K562 (cell line): ENCODE measurements at regions not wholly inside any gene's neighbourhood (a gene's known extent, or its start where the extent isn't known, plus 50 kb on each side); places are given as distances from the start of the nearest gene placed in this dataset.

Experiments
- ATAC-seq: fragments of 200-7000 bp; cut with Tn5 transposase; 3 replicates; pipeline ENCODE4 v1.9.1; 2020; ENCODE audit warnings: moderate library complexity
- BruUV-seq: library from RNA; stranded (reverse); fragments of 400-500 nt; replicated peaks from 2 replicates; lab custom pipeline; 2021; lab: Mats Ljungman, UMichigan
- CTCF ChIA-PET: fragments of 300-600 bp; formaldehyde crosslinking; extraction: SDS; loops from one replicate; lab custom pipeline; 2021; ENCODE audit warnings: low intra/inter-chr PET ratio; lab: Yijun Ruan, JAX
- POLR2A ChIA-PET: fragments of 300-600, 350-650 bp; sonication (Branson Sonifier 250); formaldehyde crosslinking; extraction: SDS; loops from one replicate; lab custom pipeline; 2021; ENCODE audit warnings: antibody characterized with exemption, inconsistent platforms; lab: Yijun Ruan, JAX
- DNase-seq, 4 experiments: peaks; one replicate each; pipeline versions ENCODE4 v3.0.0 to v3.0.0-alpha.2; 2011 to 2018; ENCODE audit warnings: low spot score in 3 of 4, mixed read lengths in 3 of 4; ENCODE audit errors: extremely low read depth in 1 of 4
- FAIRE-seq: peaks from 2 replicates; lab custom pipeline; 2011; peaks lifted over from hg19 to GRCh38; lab: Jason Lieb, UNC
- H2AFZ ChIP-seq: 2 replicates; pipeline ENCODE4 v1.6.0; 2011; ENCODE audit warnings: low read depth, low read length, control low read depth, inconsistent platforms
- H3K27ac ChIP-seq: fragments of 200-600 bp; 3 replicates; pipeline ENCODE4 v1.8.0; 2011; ENCODE audit warnings: low read depth, mild to moderate bottlenecking, control low read depth, inconsistent platforms, low read length, moderate library complexity, mixed read lengths; ENCODE audit errors: extremely low read depth
- H3K27me3 ChIP-seq, 2 experiments: fragments of 300-600 bp in 1 of 2; 2 replicates in 1 of 2; 3 replicates in 1 of 2; pipeline versions ENCODE4 v1.6.0 to v1.8.0; 2011; ENCODE audit warnings: inconsistent platforms in 2 of 2, low read length in 2 of 2, mild to moderate bottlenecking in 1 of 2, mixed read lengths in 1 of 2, moderate library complexity in 1 of 2; ENCODE audit not compliant: control insufficient read depth in 2 of 2, insufficient read depth in 2 of 2
- H3K36me3 ChIP-seq: fragments of 300-600 bp; 3 replicates; pipeline ENCODE4 v1.8.0; 2011; ENCODE audit warnings: mild to moderate bottlenecking, low read length, inconsistent platforms; ENCODE audit not compliant: control insufficient read depth, insufficient read depth
- H3K4me1 ChIP-seq, 2 experiments: fragments of 200-600 bp in 1 of 2; replicated peaks in 1 of 2; 2 replicates in 1 of 2; 3 replicates in 1 of 2; pipeline versions ENCODE4 v1.5.1 to v1.8.0; 2011; ENCODE audit warnings: inconsistent platforms in 2 of 2, low read length in 2 of 2, mild to moderate bottlenecking in 1 of 2, mixed read lengths in 1 of 2, moderate library complexity in 1 of 2; ENCODE audit not compliant: control insufficient read depth in 2 of 2, insufficient read depth in 2 of 2
- H3K4me2 ChIP-seq: 2 replicates; pipeline ENCODE4 v1.6.1; 2011; ENCODE audit warnings: low read length, control low read depth, inconsistent platforms, mixed read lengths; ENCODE audit not compliant: insufficient read depth
- H3K4me3 ChIP-seq: fragments of 200-600 bp; sonication (generic), shearing (Covaris generic); 2 replicates; pipeline ENCODE4 v1.5.1; 2016; ENCODE audit warnings: control low read depth, inconsistent platforms
- H3K79me2 ChIP-seq: fragments of 200-600 bp; 3 replicates; pipeline ENCODE4 v1.8.0; 2011; ENCODE audit warnings: low read length, inconsistent platforms; ENCODE audit not compliant: control insufficient read depth, insufficient read depth
- H3K9ac ChIP-seq, 2 experiments: 2 replicates each; pipeline versions ENCODE4 v1.6.0 to v1.6.1; 2011; ENCODE audit warnings: low read depth in 2 of 2, low read length in 2 of 2, control low read depth in 1 of 2, inconsistent platforms in 1 of 2, mild to moderate bottlenecking in 1 of 2, mixed read lengths in 1 of 2; ENCODE audit not compliant: insufficient read depth in 1 of 2
- H3K9me1 ChIP-seq: one replicate; pipeline ENCODE4 v1.6.0; 2011; ENCODE audit warnings: inconsistent platforms, mild to moderate bottlenecking, low read length, moderate library complexity; ENCODE audit not compliant: control insufficient read depth, insufficient read depth
- H3K9me3 ChIP-seq: replicated peaks from 2 replicates; pipeline ENCODE4 v1.5.1; 2011; ENCODE audit warnings: low read depth, low read length, inconsistent platforms; ENCODE audit not compliant: control insufficient read depth, insufficient read depth
- H4K20me1 ChIP-seq: replicated peaks from 2 replicates; pipeline ENCODE4 v1.6.1; 2011; ENCODE audit warnings: low read length, inconsistent platforms, mixed read lengths; ENCODE audit not compliant: control insufficient read depth, insufficient read depth
- GABPA ChIP-seq: fragments of 200-800 bp; sonication (Bioruptor generic); conservative IDR thresholded peaks from 2 replicates; pipeline ENCODE4 v1.6.1; 2016; ENCODE audit warnings: low read depth, missing genetic modification characterization, missing compliant biosample characterization
- GABPB2 ChIP-seq: fragments of 250-450 bp; sonication (Bioruptor Pico); conservative IDR thresholded peaks from 2 replicates; pipeline ENCODE4 v1.5.1; 2021; ENCODE audit warnings: mild to moderate bottlenecking
- HDAC6 ChIP-seq: IDR thresholded peaks from 2 replicates; pipeline ENCODE4 v1.6.1; 2012; ENCODE audit warnings: low read depth, mild to moderate bottlenecking, control low read depth, inconsistent platforms, low read length, moderate library complexity
- HMGN3 ChIP-seq: IDR thresholded peaks from 2 replicates; pipeline ENCODE4 v1.6.1; 2011; ENCODE audit warnings: borderline replicate concordance, low read depth, mild to moderate bottlenecking, mixed read lengths, low read length; ENCODE audit not compliant: insufficient read length; ENCODE audit errors: extremely low read depth
- ILF3 ChIP-seq: fragments of 450-650 bp; IDR thresholded peaks from 2 replicates; pipeline ENCODE4 v1.6.1; 2018; ENCODE audit warnings: antibody characterized with exemption, mild to moderate bottlenecking, moderate library complexity, borderline replicate concordance
- JUNB ChIP-seq: fragments of 450-650 bp; formaldehyde crosslinking; conservative IDR thresholded peaks from 2 replicates; pipeline ENCODE4 v1.4.0; 2020; ENCODE audit warnings: mild to moderate bottlenecking
- KDM2B ChIP-seq: fragments of 250-450 bp; sonication (Bioruptor Pico); IDR thresholded peaks from 2 replicates; pipeline ENCODE4 v1.8.0; 2021; ENCODE audit warnings: mild to moderate bottlenecking, moderate library complexity
- KDM4B ChIP-seq, 2 experiments: fragments of 450-650 bp in 1 of 2; sonication (generic) in 1 of 2; IDR thresholded peaks; 2 replicates each; pipeline ENCODE4 v1.6.1; 2016 to 2017; ENCODE audit warnings: borderline replicate concordance in 2 of 2, antibody characterized with exemption in 1 of 2, low read depth in 1 of 2, mild to moderate bottlenecking in 1 of 2
- KHSRP ChIP-seq: fragments of 450-650 bp; IDR thresholded peaks from 2 replicates; pipeline ENCODE4 v1.6.1; 2017
- NR4A1 ChIP-seq, 2 experiments: fragments of 250-450 bp in 1 of 2; fragments of 450-650 bp in 1 of 2; sonication (Bioruptor Pico) in 1 of 2; IDR thresholded peaks; 2 replicates each; pipeline versions ENCODE4 v1.4.0 to v1.6.1; 2016 to 2020; ENCODE audit warnings: mild to moderate bottlenecking in 2 of 2, missing compliant biosample characterization in 1 of 2, missing genetic modification characterization in 1 of 2, moderate library complexity in 1 of 2
- PHB ChIP-seq: fragments of 250-450 bp; sonication (Bioruptor Pico); IDR thresholded peaks from 2 replicates; pipeline ENCODE4 v1.5.0; 2021
- REST ChIP-seq, 2 experiments: fragments of 450-650 bp; formaldehyde crosslinking in 1 of 2; IDR thresholded peaks; 2 replicates each; pipeline versions ENCODE4 v1.4.0 to v1.6.1; 2014 to 2020; ENCODE audit warnings: mild to moderate bottlenecking in 2 of 2, borderline replicate concordance in 1 of 2, low read depth in 1 of 2
- SIX5 ChIP-seq, 2 experiments: IDR thresholded peaks; 2 replicates each; pipeline ENCODE4 v1.6.1; 2011; ENCODE audit warnings: low read length in 2 of 2, borderline replicate concordance in 1 of 2, low read depth in 1 of 2, mild to moderate bottlenecking in 1 of 2, moderate library complexity in 1 of 2; ENCODE audit not compliant: insufficient read depth in 1 of 2
- SMARCA4 ChIP-seq: fragments of 450-650 bp; IDR thresholded peaks from 2 replicates; pipeline ENCODE4 v1.6.1; 2016
- THRAP3 ChIP-seq: fragments of 450-650 bp; IDR thresholded peaks from 2 replicates; pipeline ENCODE4 v1.6.1; 2016; ENCODE audit warnings: mild to moderate bottlenecking, inconsistent platforms, borderline replicate concordance
- ZNF217 ChIP-seq: sonication (generic); formaldehyde crosslinking; IDR thresholded peaks from 2 replicates; pipeline ENCODE4 v1.8.0; 2022; ENCODE audit warnings: mild to moderate bottlenecking, missing genetic modification reagents
- ZNF23 ChIP-seq: fragments of 250-450 bp; sonication (Bioruptor Pico); IDR thresholded peaks from 2 replicates; pipeline ENCODE4 v1.4.0; 2020; ENCODE audit warnings: mild to moderate bottlenecking
- ZNF263 ChIP-seq: sonication (generic); formaldehyde crosslinking; IDR thresholded peaks from 2 replicates; pipeline ENCODE4 v1.8.0; 2022; ENCODE audit warnings: mild to moderate bottlenecking, missing genetic modification reagents, borderline replicate concordance
- in situ Hi-C: fragments of 300-500 bp; cut with MboI; formaldehyde crosslinking; loops from 4 replicates; pipeline ENCODE4 v1.15.0; 2018; ENCODE audit warnings: inconsistent platforms, mixed read lengths
- intact Hi-C: fragments of 100-400 bp; cut with micrococcal nuclease; formaldehyde crosslinking; loops from 2 replicates; pipeline ENCODE4 v1.14.2; 2022

DNA sequence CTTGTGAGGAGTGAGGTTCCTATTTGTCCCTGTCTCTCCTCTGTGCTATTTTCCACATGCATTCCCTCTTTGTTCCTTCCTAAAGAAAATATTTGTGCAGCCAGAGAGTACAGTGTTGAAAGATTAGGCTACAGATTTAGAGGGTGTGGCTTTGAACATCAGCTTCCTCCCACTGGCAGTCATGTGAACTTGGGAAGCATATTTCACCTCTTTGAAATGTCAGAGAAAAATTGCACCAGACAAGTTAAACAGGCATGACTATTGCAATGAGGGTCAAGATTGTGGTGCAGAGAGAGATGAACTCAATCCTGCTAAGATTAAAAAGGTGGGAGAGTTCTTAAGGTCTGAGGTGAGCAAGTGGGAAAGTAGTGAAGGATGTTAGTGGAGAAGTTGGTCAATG lies 641.0 kb downstream of the DNAH5 start:
- ChIA-PET CTCF (no interaction called here), POLR2A (no interaction called here)
- no TSS peak for BruUV-seq
- H3K4me2 ChIP-seq, result no peak overlapping the region
- FAIRE-seq, result no peak
- H3K4me1 ChIP-seq, result no peaks in the 10 kb centered on the region
- peaks cover 3% of the 10 kb centered on the region for H3K9me3 ChIP-seq
- no peak overlapping the region for H3K4me3 ChIP-seq
- no peak overlapping the region for H3K9ac ChIP-seq
- intact Hi-C loops (no loop called here), in situ Hi-C loops (no loop called here)
- H3K9me1 ChIP-seq, result no peaks in the 10 kb centered on the region
- H3K27me3 ChIP-seq, result no peaks in the 10 kb centered on the region
- H3K79me2 ChIP-seq, result no peaks in the 10 kb centered on the region
- no peak for DNase-seq
- no peak overlapping the region for H2AFZ ChIP-seq
- H3K36me3 ChIP-seq, result no peaks in the 10 kb centered on the region
- H3K27ac ChIP-seq, result no peak overlapping the region
- TF ChIP-seq KHSRP (no peak), REST (IDR thresholded peaks at IDR 0.05; ENCODE audit: borderline replicate concordance) (no peak), REST (CRISPR knock-in tag; IDR thresholded peaks at IDR 0.05; ENCODE audit: low read depth) (no peak), JUNB (CRISPR knock-in tag) (no peak), ILF3 (no peak), ZNF217 (CRISPR knock-in tag) (no peak), SMARCA4 (no peak), ZNF263 (CRISPR knock-in tag) (no peak), HMGN3 (no peak), PHB (CRISPR knock-in tag) (no peak), GABPB2 (CRISPR knock-in tag) (no peak), KDM2B (no peak), THRAP3 (no peak), KDM4B (IDR thresholded peaks at IDR 0.05; ENCODE audit: borderline replicate concordance in 2 of 2, low read depth in 1 of 2) (no peak), GABPA (no peak), SIX5 (IDR thresholded peaks at IDR 0.05; ENCODE audit: borderline replicate concordance in 1 of 2, insufficient read depth in 1 of 2, low read depth in 1 of 2, low read length in 2 of 2) (no peak), ZNF23 (CRISPR knock-in tag) (no peak), HDAC6 (no peak), NR4A1 (CRISPR knock-in tag; IDR thresholded peaks at IDR 0.05) (no peak), NR4A1 (tag; IDR thresholded peaks at IDR 0.05) (no peak)
- ATAC-seq, result no peak
- H4K20me1 ChIP-seq, result no peaks in the 10 kb centered on the region
